ENCODE measurements at regions not wholly inside any gene's neighbourhood (a gene's known extent, or its start where the extent isn't known, plus 50 kb on each side); places are given as distances from the start of the nearest gene placed in this dataset.

GRCh38 chr5:164553851-164554250, 1048.4 kb downstream of the MAT2B start:
- TF ChIP-seq CTCF (IDR thresholded peaks at IDR 0.05) (no peak), EZH2 (IDR thresholded peaks at IDR 0.05; ENCODE audit: borderline replicate concordance, insufficient read depth, low read depth, low read length, poor library complexity, severe bottlenecking) (no peak)
